ENCODE measurements at regions not wholly inside any gene's neighbourhood (a gene's known extent, or its start where the extent isn't known, plus 50 kb on each side); places are given as distances from the start of the nearest gene placed in this dataset.

- H3K4me3 ChIP-seq (ENCODE audit: low read depth, low read length) = no peak overlapping the region
- no peak overlapping the region for H3K27ac ChIP-seq (ENCODE audit: low read depth, low read length)
- no peaks in the 10 kb centered on the region for H3K9me3 ChIP-seq (ENCODE audit: control insufficient read depth, insufficient read depth, low read length)
- 76% methylated on average over 2 of the region's 3 CpGs for WGBS (ENCODE audit: insufficient coverage)
- no peaks in the 10 kb centered on the region for H3K27me3 ChIP-seq (ENCODE audit: control insufficient read depth, insufficient read depth, low read length)
- no peaks in the 10 kb centered on the region for H3K4me1 ChIP-seq (ENCODE audit: control insufficient read depth, insufficient read depth, low read length)
- H3K36me3 ChIP-seq (ENCODE audit: control insufficient read depth, insufficient read depth, low read length) = no peaks in the 10 kb centered on the region
- no peak for DNase-seq (ENCODE audit: low read depth in 4 of 6, low spot score in 6 of 6)
Observed at GRCh38 chr3:161444694-161445077, 51.9 kb upstream of the OTOL1 start.

- Histone ChIP-seq H3K27me3 (ENCODE audit: control insufficient read depth, insufficient read depth, low read length) (no peaks in the 10 kb centered on the region), H3K9me3 (ENCODE audit: control insufficient read depth, insufficient read depth, low read length) (no peaks in the 10 kb centered on the region), H3K4me3 (ENCODE audit: low read depth, low read length) (no peak overlapping the region), H3K27ac (ENCODE audit: low read depth, low read length) (no peak overlapping the region), H3K36me3 (ENCODE audit: control insufficient read depth, insufficient read depth, low read length) (no peaks in the 10 kb centered on the region), H3K4me1 (ENCODE audit: control insufficient read depth, insufficient read depth, low read length) (no peaks in the 10 kb centered on the region)
- DNase-seq (ENCODE audit: low read depth in 4 of 6, low spot score in 6 of 6) = peak in 1 of 6 donors; percentile 56
- WGBS (ENCODE audit: insufficient coverage) = 88% methylated on average over 1 of the region's 4 CpGs
Observed at GRCh38 chr3:161443921-161444693, 52.5 kb upstream of the OTOL1 start.

- DNase-seq (ENCODE audit: low read depth in 4 of 6, low spot score in 6 of 6) = no peak
- Histone ChIP-seq H3K4me1 (ENCODE audit: control insufficient read depth, insufficient read depth, low read length) (no peaks in the 10 kb centered on the region), H3K9me3 (ENCODE audit: control insufficient read depth, insufficient read depth, low read length) (no peaks in the 10 kb centered on the region), H3K36me3 (ENCODE audit: control insufficient read depth, insufficient read depth, low read length) (no peaks in the 10 kb centered on the region), H3K27me3 (ENCODE audit: control insufficient read depth, insufficient read depth, low read length) (no peaks in the 10 kb centered on the region), H3K4me3 (ENCODE audit: low read depth, low read length) (no peak overlapping the region), H3K27ac (ENCODE audit: low read depth, low read length) (no peak overlapping the region)
- WGBS (ENCODE audit: insufficient coverage) = 50% methylated on average over 2 of the region's 4 CpGs
Observed at GRCh38 chr3:161430307-161430706, 59.0 kb upstream of the SPTSSB start.

GRCh38 chr3:161427347-161427746, 56.0 kb upstream of the SPTSSB start:
- Histone ChIP-seq H3K27me3 (ENCODE audit: control insufficient read depth, insufficient read depth, low read length) (no peaks in the 10 kb centered on the region), H3K9me3 (ENCODE audit: control insufficient read depth, insufficient read depth, low read length) (no peaks in the 10 kb centered on the region), H3K4me1 (ENCODE audit: control insufficient read depth, insufficient read depth, low read length) (no peaks in the 10 kb centered on the region), H3K4me3 (ENCODE audit: low read depth, low read length) (no peak overlapping the region), H3K36me3 (ENCODE audit: control insufficient read depth, insufficient read depth, low read length) (no peaks in the 10 kb centered on the region), H3K27ac (ENCODE audit: low read depth, low read length) (no peak overlapping the region)
- DNase-seq (ENCODE audit: low read depth in 4 of 6, low spot score in 6 of 6) = no peak
- WGBS (ENCODE audit: insufficient coverage) = no CpG with 5 or more reads among the region's 1 CpG

GRCh38 chr3:161426758-161427157, 55.4 kb upstream of the SPTSSB start:
- Histone ChIP-seq H3K27me3 (ENCODE audit: control insufficient read depth, insufficient read depth, low read length) (no peaks in the 10 kb centered on the region), H3K27ac (ENCODE audit: low read depth, low read length) (no peak overlapping the region), H3K4me1 (ENCODE audit: control insufficient read depth, insufficient read depth, low read length) (no peaks in the 10 kb centered on the region), H3K9me3 (ENCODE audit: control insufficient read depth, insufficient read depth, low read length) (no peaks in the 10 kb centered on the region), H3K4me3 (ENCODE audit: low read depth, low read length) (no peak overlapping the region), H3K36me3 (ENCODE audit: control insufficient read depth, insufficient read depth, low read length) (no peaks in the 10 kb centered on the region)
- DNase-seq (ENCODE audit: low read depth in 4 of 6, low spot score in 6 of 6) = no peak
- 100% methylated on average over 1 of the region's 4 CpGs for WGBS (ENCODE audit: insufficient coverage)

GRCh38 chr3:161423911-161424522, 52.7 kb upstream of the SPTSSB start:
- peak in 4 of 6 donors; percentile 51 to 91 (median 72) for DNase-seq (ENCODE audit: low read depth in 4 of 6, low spot score in 6 of 6)
- 72% methylated on average over 4 of the region's 5 CpGs for WGBS (ENCODE audit: insufficient coverage)
- H3K27me3 ChIP-seq (ENCODE audit: control insufficient read depth, insufficient read depth, low read length) = no peaks in the 10 kb centered on the region

GRCh38 chr3:161422171-161422700, 50.9 kb upstream of the SPTSSB start:
- WGBS (ENCODE audit: insufficient coverage) = 79% methylated on average over 1 of the region's 2 CpGs
- no peaks in the 10 kb centered on the region for H3K4me1 ChIP-seq (ENCODE audit: control insufficient read depth, insufficient read depth, low read length)
- DNase-seq (ENCODE audit: low read depth in 4 of 6, low spot score in 6 of 6) = no peak
- H3K36me3 ChIP-seq (ENCODE audit: control insufficient read depth, insufficient read depth, low read length) = no peaks in the 10 kb centered on the region
- no peak overlapping the region for H3K27ac ChIP-seq (ENCODE audit: low read depth, low read length)
- H3K9me3 ChIP-seq (ENCODE audit: control insufficient read depth, insufficient read depth, low read length) = no peaks in the 10 kb centered on the region
- no peaks in the 10 kb centered on the region for H3K27me3 ChIP-seq (ENCODE audit: control insufficient read depth, insufficient read depth, low read length)
- no peak overlapping the region for H3K4me3 ChIP-seq (ENCODE audit: low read depth, low read length)

More at GRCh38 chr3:161423911-161424522, 52.7 kb upstream of the SPTSSB start:
- H3K4me3 ChIP-seq (ENCODE audit: low read depth, low read length) = no peak overlapping the region
- H3K9me3 ChIP-seq (ENCODE audit: control insufficient read depth, insufficient read depth, low read length) = no peaks in the 10 kb centered on the region
- H3K27ac ChIP-seq (ENCODE audit: low read depth, low read length) = no peak overlapping the region
- no peaks in the 10 kb centered on the region for H3K4me1 ChIP-seq (ENCODE audit: control insufficient read depth, insufficient read depth, low read length)
- no peaks in the 10 kb centered on the region for H3K36me3 ChIP-seq (ENCODE audit: control insufficient read depth, insufficient read depth, low read length)
